SK-N-SH (cell line): ENCODE measurements at regions not wholly inside any gene's neighbourhood (a gene's known extent, or its start where the extent isn't known, plus 50 kb on each side); places are given as distances from the start of the nearest gene placed in this dataset.

ENCODE experiments used
- CTCF ChIP-seq: fragments of 200-600 bp; sonication (generic); IDR thresholded peaks from 2 replicates; pipeline ENCODE4 v1.6.1; 2017; ENCODE audit warnings: antibody characterized with exemption, mild to moderate bottlenecking, moderate library complexity
- EP300 ChIP-seq, 2 experiments: IDR thresholded peaks; 2 replicates each; pipeline versions ENCODE4 v1.4.0 to v1.6.1; 2012; ENCODE audit warnings: borderline replicate concordance in 1 of 2, low read depth in 1 of 2, low read length in 1 of 2
- GATA2 ChIP-seq: sonication (generic); formaldehyde crosslinking; IDR thresholded peaks from 2 replicates; pipeline ENCODE4 v1.5.0; 2020; ENCODE audit warnings: mild to moderate bottlenecking, missing genetic modification reagents
- MAX ChIP-seq: IDR thresholded peaks from 2 replicates; pipeline ENCODE4 v1.4.0; 2012; ENCODE audit warnings: low read depth
- POLR2AphosphoS5 ChIP-seq: IDR thresholded peaks from 2 replicates; pipeline ENCODE4 v1.6.1; 2012; ENCODE audit warnings: low read depth, low read length
- USF2 ChIP-seq: fragments of 150-350 bp; IDR thresholded peaks from 2 replicates; pipeline ENCODE4 v1.6.1; 2017; ENCODE audit warnings: antibody characterized with exemption, low read length, low read depth, borderline replicate concordance

- TF ChIP-seq USF2, result no peak
- TF ChIP-seq CTCF, result no peak
- TF ChIP-seq POLR2AphosphoS5, result no peak
- TF ChIP-seq MAX, result no peak
- no peak for TF ChIP-seq EP300 (IDR thresholded peaks at IDR 0.05; ENCODE audit: borderline replicate concordance in 1 of 2, low read depth in 1 of 2, low read length in 1 of 2)
- TF ChIP-seq GATA2, result no peak
Measured at GRCh38 chr10:100687143-100688003, 58.0 kb upstream of the PAX2 start.
